GM12892 (cell line): ENCODE measurements at regions not wholly inside any gene's neighbourhood (a gene's known extent, or its start where the extent isn't known, plus 50 kb on each side); places are given as distances from the start of the nearest gene placed in this dataset.

ENCODE experiments used
- DNase-seq: peaks from one replicate; pipeline ENCODE4 v3.0.0; 2011; ENCODE audit not compliant: insufficient read length
- FAIRE-seq: peaks from 2 replicates; lab custom pipeline; 2011; peaks lifted over from hg19 to GRCh38; lab: Jason Lieb, UNC
- POLR2A ChIP-seq: IDR thresholded peaks from 2 replicates; pipeline ENCODE4 v1.6.1; 2011; ENCODE audit warnings: low read depth, low read length, control low read depth
- POLR2AphosphoS5 ChIP-seq: IDR thresholded peaks from 2 replicates; pipeline ENCODE4 v1.6.1; 2011; ENCODE audit warnings: low read depth, low read length, control low read depth
- TAF1 ChIP-seq: IDR thresholded peaks from 2 replicates; pipeline ENCODE4 v1.6.1; 2011; ENCODE audit warnings: low read depth, mild to moderate bottlenecking, control low read depth, low read length, borderline replicate concordance

GRCh38 chr13:47639738-47640447 is 361.2 kb downstream of the SUCLA2 start:
- FAIRE-seq (no peak), DNase-seq (no peak)
- TF ChIP-seq POLR2A (no peak), TAF1 (no peak), POLR2AphosphoS5 (no peak)

DNA sequence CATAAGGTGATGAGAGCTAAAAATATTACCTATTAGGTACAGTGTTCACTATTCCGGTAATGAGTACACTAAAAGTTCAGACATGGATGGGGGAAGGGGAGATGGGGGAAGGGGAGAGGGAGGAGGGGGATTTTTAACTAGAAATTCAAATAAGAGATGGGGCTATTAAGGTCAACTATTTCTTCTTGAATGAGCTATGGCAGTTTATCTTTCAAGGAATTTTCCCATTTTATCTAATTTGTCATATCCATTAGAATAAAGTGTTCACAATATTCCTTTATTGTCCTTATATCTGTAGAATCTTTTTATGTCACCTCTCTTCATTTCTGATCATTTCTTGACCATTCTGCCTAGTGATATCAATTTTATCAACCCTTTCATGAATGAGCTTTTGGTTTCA is 362.4 kb downstream of the SUCLA2 start:
- TF ChIP-seq POLR2A: no peak
- TF ChIP-seq POLR2AphosphoS5: no peak
- TF ChIP-seq TAF1: no peak
- FAIRE-seq: no peak
- DNase-seq: no peak

DNA sequence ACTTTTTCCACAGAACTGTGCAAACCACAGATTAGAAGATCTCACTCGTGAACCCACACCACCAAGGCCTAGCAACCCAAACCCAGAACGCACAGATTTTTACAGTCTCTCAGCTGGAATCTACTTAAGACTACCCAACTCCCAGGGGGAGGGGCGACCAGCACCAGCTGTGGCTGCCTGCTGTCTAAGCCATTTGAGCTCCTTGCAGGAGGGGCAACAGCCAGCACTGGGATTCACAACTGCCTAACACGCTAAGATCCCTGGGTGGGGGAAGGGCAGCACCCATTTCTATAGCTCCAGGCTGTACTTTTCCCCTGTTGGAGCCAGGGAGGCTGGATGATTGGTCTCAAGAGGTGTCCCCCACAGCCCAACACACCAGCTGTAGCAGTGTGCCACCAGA is 368.8 kb downstream of the SUCLA2 start:
- FAIRE-seq (no peak), DNase-seq (no peak)
- TF ChIP-seq POLR2AphosphoS5: no peak
- no peak for TF ChIP-seq TAF1
- TF ChIP-seq POLR2A: no peak

DNA sequence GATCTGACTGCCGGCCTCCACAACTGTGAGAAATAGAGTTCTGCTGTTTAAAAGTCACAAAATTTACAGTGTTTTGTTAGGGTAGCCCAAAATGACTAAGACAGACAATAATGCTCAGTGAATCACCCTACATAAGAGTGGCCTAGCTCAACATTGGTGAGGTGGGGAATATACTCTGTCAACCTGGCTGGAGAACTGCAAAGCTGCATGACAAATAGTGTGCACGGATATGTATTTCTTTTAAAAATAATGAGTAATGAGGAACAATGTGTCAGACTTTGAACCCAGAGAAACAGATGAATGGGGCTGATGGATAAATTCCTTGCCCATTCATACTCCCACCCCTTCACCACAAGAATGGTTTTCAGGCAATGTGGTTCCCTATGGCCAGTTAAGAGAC is 372.4 kb downstream of the SUCLA2 start:
- TF ChIP-seq POLR2A (no peak), TAF1 (no peak), POLR2AphosphoS5 (no peak)
- FAIRE-seq (no peak), DNase-seq (no peak)

DNA sequence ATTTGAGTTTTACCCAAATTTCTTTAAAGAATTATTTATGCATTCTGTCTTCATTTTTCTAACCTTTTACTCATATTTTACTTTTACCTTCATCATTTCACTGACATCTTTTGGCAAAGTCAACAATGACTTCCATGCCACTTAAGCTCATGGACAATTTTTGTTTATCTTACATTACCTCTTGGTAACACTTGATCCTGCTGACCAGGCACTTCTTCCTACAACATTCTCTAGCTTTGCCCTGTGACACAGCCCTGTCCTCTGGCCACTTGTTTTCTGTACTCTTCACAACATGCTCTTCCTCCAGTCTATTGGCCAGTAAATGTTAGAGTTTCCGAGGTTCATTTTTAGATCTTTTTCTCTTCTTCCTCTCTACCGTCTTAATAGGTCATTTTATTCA is 377.2 kb downstream of the SUCLA2 start:
- DNase-seq (no peak), FAIRE-seq (no peak)
- TF ChIP-seq POLR2AphosphoS5 (no peak), TAF1 (no peak), POLR2A (no peak)

GRCh38 chr13:47621931-47622330 is 379.1 kb downstream of the SUCLA2 start:
- TF ChIP-seq TAF1: no peak
- TF ChIP-seq POLR2AphosphoS5: no peak
- no peak for TF ChIP-seq POLR2A
- DNase-seq: no peak
- no peak for FAIRE-seq

DNA sequence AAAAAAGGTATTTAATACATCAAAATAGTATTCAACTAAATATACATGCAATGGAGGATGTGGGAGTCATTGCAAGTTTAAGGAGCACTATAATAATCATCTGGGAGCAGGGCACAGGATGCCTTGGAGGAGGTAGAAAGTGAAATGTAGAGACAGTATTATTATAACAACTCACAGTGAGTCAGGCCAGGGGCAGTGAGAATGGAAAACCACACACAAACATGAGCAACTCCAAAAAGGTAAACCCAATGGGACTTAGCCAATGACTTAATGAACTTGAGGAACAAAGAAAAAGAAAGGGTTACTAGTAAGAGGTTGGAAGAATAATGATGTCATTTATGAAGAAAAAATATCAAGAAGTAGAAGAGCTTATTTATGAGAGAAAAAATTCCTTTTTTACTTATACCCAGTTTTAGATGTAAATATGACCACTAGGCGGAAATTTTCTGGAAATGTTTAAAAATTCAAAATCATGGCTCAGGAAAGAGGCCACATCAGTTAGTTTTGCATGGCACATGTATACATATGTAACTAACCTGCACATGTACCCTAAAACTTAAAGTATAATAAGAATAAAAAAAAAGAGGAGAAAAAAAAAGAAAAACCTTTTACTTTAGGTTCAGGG is 389.3 kb downstream of the SUCLA2 start:
- DNase-seq (no peak), FAIRE-seq (no peak)
- no peak for TF ChIP-seq POLR2AphosphoS5
- TF ChIP-seq POLR2A: no peak
- TF ChIP-seq TAF1: no peak

- FAIRE-seq: no peak
- TF ChIP-seq TAF1 (no peak), POLR2AphosphoS5 (no peak), POLR2A (no peak)
- no peak for DNase-seq
Observed at GRCh38 chr13:47610687-47611086, 390.4 kb downstream of the SUCLA2 start.

DNA sequence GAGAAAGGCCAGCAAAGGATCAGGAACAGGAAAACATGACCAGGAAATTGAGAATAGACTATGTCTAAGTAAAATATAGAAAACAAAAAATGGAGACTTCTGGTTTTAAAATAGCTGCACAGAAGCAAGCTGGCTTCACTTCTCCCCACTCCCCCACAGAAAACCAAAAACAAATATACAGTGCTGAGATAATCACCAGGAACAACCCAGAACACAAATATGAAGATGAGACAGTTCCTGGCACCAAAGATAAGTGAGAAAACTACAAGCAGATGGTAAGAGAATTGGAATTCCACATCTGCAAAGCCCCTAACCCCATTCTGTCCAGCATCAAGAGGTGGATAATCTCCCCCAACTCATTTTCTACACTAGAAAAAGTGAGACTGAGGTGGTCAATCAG is 397.7 kb downstream of the SUCLA2 start:
- FAIRE-seq (no peak), DNase-seq (no peak)
- TF ChIP-seq POLR2AphosphoS5 (no peak), TAF1 (no peak), POLR2A (no peak)

GRCh38 chr13:47598340-47598911 is 402.6 kb downstream of the SUCLA2 start:
- FAIRE-seq (no peak), DNase-seq (no peak)
- TF ChIP-seq TAF1 (no peak), POLR2A (no peak), POLR2AphosphoS5 (no peak)

- no peak for FAIRE-seq
- no peak for TF ChIP-seq POLR2AphosphoS5
- TF ChIP-seq TAF1: no peak
- no peak for TF ChIP-seq POLR2A
- DNase-seq: no peak
Observed at GRCh38 chr13:47594833-47595232, 406.2 kb downstream of the SUCLA2 start.

DNA sequence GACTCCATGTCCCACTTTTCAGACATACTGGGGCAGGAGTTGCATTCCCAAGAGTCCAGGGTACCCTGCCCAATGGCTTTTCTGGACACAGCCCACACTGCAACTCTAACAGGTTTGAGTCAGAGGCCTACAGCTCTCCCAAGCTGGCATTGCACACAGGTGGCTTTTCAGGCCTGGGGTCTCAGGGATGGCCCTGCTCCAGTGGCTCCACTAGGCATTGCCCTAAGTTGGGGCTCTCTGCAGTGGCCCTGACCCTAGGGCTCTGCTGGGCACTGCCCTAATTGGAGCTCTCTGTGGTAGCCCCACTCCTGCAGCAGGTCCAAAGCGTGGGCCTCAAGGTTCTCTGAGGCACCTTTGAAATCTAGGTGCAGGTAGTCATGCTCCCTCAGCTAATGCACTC is 408.8 kb downstream of the SUCLA2 start:
- DNase-seq (no peak), FAIRE-seq (no peak)
- TF ChIP-seq POLR2A: no peak
- no peak for TF ChIP-seq TAF1
- TF ChIP-seq POLR2AphosphoS5: no peak

GRCh38 chr13:47588676-47589075 is 412.4 kb downstream of the SUCLA2 start:
- TF ChIP-seq POLR2AphosphoS5: no peak
- no peak for TF ChIP-seq TAF1
- no peak for TF ChIP-seq POLR2A
- no peak for FAIRE-seq
- no peak for DNase-seq
